HG03025 (cell line): ENCODE measurements at regions not wholly inside any gene's neighbourhood (a gene's known extent, or its start where the extent isn't known, plus 50 kb on each side); places are given as distances from the start of the nearest gene placed in this dataset.
"Not testable (repeated sequence)": the region's sequence is repeated elsewhere in the genome, so short reads cannot be mapped to it uniquely, and the experiment has no call there.

ENCODE experiments used
- ATAC-seq: cut with Tn5 transposase; IDR thresholded peaks from one replicate; pipeline ENCODE4 v1.9.1; 2021; ENCODE audit warnings: mild to moderate bottlenecking, moderate library complexity; ENCODE audit not compliant: unreplicated experiment, low FRiP score

DNA sequence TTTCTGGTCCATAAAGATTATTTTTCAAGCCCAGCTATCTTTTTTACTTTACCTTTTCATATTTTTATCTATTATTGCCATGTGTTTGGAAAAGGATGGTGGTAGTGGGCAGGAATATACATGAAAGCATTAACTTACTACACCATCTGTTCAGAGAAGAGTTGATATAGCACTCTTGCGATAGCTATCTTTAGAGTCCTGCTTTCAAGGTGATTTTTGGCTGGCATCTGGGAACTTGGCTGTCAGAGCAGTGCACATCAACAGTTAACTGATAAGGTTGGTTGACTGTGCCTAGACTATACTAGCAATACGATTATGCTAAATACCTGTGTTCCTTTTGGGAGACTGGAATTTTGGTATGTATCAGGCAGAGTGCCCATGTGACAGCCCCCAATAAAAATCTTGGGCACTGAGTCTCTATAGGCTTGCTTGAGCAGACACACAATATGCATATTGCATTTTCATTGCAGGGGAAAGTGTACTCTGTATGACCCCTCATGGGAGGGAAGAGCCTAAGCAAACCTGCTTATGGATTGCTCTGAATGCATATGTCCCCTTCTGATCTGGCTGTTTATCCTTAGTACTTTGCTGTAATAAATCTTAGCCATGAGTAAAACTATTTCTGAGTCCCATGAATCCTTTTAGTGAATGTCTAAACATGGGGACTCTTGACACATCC, 227.6 kb upstream of the C9orf72 start:
- ATAC-seq: no peak

- ATAC-seq: no peak
Observed at GRCh38 chr9:27801545-27801944, 228.3 kb upstream of the C9orf72 start.

DNA sequence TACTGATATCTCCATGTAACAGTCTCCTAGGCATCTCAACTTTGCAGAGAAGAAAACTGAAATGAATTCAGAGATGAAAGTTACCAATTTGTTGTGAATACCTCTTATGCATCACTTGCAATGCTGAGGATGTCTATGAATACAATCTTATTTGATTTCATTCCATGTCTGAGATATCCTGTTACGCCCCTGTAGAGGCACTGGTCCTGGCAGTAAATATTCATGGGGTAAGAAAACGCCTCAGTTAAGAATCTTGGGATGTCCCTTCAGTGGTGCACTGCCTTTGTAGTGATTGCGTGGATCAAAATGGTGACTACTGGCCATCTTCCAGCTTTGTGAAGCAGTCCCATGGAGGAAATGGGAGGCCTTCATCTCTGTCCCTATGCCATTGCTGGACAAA, 229.1 kb upstream of the C9orf72 start:
- no peak for ATAC-seq

GRCh38 chr9:27808864-27809263, 235.6 kb upstream of the C9orf72 start:
- no peak for ATAC-seq

- no peak for ATAC-seq
Observed at GRCh38 chr9:27817747-27818146, 244.5 kb upstream of the C9orf72 start.

DNA sequence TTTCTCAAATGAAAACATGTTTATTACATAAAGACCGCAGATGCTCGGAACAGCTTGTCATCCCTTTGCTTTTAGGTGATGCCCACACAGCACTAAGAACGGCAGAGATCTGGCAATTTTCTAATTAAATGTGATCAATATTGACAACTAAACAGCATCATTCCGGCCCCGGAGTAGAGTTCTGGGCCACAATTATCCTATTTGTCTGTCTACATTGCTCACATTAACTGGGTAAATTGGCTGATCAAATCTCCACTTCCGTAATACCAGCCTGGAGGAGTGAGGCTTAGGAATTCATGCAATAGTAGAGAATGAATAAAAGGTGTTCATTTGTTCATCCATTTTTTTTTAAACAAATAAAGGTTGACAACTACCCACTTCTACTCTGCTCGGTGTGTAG, 245.1 kb upstream of the C9orf72 start:
- ATAC-seq: no peak

GRCh38 chr9:27828908-27829307, 255.6 kb upstream of the C9orf72 start:
- no peak for ATAC-seq

GRCh38 chr9:27829621-27830020, 256.3 kb upstream of the C9orf72 start:
- ATAC-seq: no peak

GRCh38 chr9:27832108-27832507, 258.8 kb upstream of the C9orf72 start:
- ATAC-seq: not testable (repeated sequence)

DNA sequence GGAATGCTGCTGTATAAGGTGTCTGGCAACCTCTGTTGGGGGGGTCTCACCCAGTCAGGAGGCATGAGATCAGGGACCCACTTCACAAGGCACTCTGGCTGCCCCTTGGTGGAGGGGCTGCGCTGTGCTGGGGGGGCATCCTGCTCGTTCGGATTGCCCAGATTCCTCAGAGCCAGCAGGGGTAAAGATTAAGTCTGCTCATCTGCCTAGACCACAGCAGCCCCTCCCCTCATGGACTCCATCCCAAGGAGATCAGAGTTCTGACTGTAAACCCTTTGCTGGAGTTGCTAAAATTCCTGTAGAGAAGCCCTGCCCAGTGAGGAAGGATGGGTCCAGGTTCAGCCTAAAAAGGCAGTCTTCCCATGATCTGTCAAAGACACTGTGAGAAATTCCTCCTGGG, 262.0 kb upstream of the C9orf72 start:
- no peak for ATAC-seq

GRCh38 chr9:27835746-27836145, 262.5 kb upstream of the C9orf72 start:
- no peak for ATAC-seq

DNA sequence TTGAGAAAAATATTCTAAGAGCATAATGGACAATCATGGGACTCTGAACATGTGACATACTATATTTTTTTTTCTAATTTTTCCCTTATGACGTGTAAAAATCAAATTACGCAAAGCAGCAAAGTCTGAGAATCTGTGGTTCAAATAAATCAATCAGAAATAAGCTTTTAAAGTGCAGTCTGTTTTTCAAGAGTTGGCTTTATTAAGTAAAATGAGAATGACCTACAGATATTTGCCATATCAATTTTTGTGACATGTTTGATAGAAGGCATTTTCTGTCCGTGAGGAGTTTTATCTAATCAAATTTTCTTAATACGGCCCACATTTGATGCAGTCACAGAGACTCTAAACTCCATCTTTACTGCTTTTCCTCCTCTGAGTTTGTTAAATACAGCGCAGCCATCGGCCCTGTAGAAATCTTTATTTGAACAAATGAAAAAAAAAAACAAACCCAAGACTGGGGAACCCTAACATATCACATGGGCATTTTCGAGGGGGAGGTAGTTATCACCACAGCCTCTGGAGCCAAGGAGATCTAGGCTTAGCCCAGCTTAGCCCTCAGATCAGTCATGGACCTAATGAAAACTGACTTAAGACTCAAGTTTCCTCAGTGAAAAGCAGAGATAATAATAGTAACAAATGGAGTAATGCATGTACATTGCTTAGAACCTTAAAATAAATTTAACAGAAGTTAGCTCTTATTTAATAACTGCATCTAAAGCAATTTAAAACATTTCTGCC, 263.6 kb upstream of the C9orf72 start:
- no peak for ATAC-seq

DNA sequence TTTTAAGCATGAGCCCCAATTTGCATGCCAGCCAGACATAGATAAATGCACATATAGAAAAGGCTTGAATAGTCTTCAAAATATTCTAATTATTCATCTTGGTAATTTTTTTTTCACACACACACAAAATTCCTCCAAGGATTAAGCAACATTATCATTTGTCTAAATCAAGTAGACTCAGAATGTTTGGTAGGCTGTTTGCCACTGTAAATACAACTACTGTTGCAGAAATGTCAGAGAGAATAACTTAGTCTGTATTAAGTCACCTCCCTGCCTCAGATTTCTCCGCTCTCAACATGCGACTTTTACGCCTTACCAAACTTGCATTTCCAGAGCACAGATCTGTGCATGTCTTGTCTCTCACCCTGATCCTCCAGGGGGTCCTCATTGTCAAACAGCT, 265.6 kb upstream of the C9orf72 start:
- no peak for ATAC-seq

DNA sequence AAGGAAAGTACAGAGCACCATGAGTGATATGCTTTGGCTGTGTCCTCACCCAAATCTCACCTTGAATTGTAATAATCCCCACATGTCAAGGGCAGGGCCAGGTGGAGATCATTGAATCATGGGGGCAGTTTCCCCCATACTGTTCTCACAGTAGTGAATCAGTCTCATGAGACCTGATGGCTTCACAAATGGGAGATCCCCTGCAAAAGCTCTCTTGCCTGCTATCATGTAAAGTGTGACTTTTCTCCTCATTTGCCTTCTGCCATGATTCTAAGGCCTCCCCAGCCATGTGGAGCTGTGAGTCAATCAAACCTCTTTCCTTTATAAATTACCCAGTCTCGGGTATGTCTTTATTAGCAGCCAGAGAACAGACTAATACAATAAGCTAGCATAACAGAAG, 266.5 kb upstream of the C9orf72 start:
- ATAC-seq: not testable (repeated sequence)

DNA sequence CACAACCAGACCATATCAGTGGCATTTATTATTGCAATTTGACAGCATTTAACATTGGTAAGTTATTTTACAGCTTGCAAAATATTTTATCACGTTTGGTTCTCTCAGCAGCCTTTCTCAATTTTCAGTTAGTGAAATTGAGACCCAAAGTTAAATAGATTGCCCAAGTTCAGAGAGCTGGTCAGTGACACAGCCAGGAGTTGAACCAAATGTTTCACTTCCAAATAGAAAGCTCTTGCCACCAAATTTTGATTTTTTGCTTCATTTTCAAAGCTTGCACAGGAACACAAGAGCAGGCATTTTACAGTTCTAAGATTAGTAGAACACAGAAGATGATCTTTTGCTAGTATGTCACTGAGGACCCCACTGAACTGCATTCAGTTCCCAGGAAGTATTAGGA, 271.5 kb upstream of the C9orf72 start:
- no peak for ATAC-seq

- ATAC-seq: no peak
Observed at GRCh38 chr9:27847380-27847779, 274.1 kb upstream of the C9orf72 start.

DNA sequence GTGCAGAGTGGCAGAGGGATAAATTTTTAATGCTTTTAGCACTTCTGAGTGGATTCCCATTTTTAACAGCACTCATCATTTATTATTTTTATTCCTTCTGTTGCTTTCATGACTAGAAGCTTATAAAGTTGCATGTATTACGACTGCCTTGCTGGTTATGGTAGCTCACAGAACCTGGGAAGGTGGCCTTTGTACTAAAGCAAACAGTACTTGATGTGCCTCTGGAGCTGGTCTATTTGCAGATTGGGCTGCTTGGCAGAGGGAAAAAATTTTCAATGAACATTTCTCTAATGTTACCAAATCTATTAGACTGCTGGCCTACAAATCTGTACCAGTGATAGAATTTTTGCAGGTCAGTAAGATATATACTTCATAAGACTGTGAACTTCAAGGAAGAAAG, 274.5 kb upstream of the C9orf72 start:
- ATAC-seq: no peak

GRCh38 chr9:27848315-27848714, 275.0 kb upstream of the C9orf72 start:
- no peak for ATAC-seq

- no peak for ATAC-seq
Observed at GRCh38 chr9:27851858-27852257, 278.6 kb upstream of the C9orf72 start.

DNA sequence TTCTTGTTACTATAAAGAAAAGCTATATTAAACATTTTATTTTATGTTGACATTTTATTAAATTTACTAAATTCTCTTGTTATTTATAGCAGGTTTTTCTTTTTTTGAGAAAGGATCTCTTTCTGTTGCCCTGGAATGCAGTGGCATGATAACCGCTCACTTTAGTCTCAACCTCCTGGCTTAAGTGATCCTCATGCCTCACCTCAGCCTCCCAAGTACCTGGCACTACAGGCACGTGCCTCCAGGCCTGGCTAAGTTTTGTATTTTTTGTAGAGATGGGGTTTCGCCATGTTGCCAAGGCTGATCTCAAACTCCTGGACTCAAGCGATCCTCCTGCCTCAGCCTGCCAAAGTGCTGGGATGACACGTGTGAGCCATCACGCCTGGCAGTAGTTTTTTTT, 280.2 kb upstream of the C9orf72 start:
- ATAC-seq: no peak

DNA sequence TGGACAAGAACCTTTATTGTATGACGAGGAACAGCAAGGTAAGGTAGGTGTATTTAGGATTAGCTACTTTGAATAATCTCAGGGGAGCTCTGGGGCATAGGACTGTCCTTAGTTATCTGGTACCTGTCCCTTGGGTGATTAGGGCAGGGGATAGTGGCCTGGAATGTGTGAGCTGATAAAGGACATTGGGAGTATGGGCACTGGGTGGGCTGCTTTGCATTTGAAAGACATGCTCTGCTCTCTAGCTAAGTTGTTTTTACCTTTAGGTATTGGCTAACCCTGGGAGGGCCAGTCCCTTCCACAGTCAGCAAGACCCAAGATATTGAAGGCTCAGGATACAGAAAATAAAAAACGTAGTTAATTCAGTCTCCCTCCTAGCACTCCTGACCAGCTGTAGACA, 282.8 kb upstream of the C9orf72 start:
- no peak for ATAC-seq

DNA sequence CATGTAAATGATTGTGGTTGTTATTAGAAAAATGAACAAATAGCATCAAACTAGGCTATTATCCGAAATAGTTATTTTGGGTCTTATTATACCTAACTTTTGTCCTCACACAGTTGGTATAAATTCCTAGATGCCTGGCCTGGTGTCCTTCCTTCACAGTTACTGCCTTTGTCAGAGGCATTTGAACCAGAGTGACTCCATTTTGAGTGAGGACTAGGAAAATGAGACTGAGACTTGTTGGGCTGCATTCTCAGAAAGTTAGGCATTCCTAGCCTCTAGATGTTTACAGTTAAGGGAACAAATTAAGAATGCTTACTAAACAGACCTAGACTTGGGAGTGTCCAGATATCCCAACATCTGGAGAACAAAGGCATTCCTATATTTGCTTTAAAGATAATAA, 283.5 kb upstream of the C9orf72 start:
- ATAC-seq: no peak
